ENCODE measurements at regions not wholly inside any gene's neighbourhood (a gene's known extent, or its start where the extent isn't known, plus 50 kb on each side); places are given as distances from the start of the nearest gene placed in this dataset.

DNA sequence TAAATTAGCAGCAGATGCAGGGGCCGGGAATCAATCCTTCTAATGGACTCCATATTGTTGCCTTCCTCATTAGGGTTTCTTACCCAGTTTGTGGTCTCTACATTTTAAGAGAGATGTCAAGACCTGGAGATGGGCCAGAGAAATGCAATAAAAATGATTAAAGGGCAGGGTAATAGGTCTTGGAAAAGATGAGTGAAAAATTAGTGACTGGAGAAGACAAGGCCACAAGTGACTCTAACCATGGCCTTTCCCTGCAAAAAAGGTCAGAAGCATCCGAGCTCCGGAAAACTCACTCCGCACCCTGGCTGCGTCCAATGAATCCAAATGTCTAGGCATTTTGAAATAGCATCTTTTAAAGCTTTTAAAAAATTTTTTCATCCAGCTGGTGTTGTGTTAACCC is 152.8 kb downstream of the ARRDC4 start:
- no peaks in the 10 kb centered on the region for H3K27me3 ChIP-seq (ENCODE audit: control insufficient read depth, insufficient read depth, low read length)
- no peak for DNase-seq
- no peaks in the 10 kb centered on the region for H3K36me3 ChIP-seq (replicated peaks; ENCODE audit: control insufficient read depth, insufficient read depth, low read length)
- no peak overlapping the region for H3K4me3 ChIP-seq (ENCODE audit: insufficient read depth, low read depth, low read length)

DNA sequence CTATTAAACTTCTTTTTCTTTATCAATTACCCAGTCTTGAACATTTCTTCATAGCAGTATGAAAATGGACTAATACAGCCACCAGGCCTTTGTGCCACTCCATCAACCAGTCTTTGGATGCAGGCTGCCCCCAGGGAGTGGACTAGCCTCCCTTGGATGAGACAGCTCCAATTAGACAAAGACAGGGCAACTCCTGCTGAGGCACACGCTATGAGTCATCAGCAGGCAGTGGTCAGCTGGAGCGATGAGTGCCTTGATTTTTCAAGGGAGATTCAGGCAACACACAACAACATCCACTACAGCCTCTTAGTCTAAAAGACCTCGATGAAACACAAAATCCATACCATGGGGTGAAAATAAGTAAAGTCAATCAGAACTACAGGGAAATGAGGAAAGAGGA is 160.1 kb downstream of the ARRDC4 start:
- no peak for DNase-seq
- Histone ChIP-seq H3K4me3 (ENCODE audit: insufficient read depth, low read depth, low read length) (no peak overlapping the region), H3K36me3 (replicated peaks; ENCODE audit: control insufficient read depth, insufficient read depth, low read length) (no peaks in the 10 kb centered on the region), H3K27me3 (ENCODE audit: control insufficient read depth, insufficient read depth, low read length) (no peaks in the 10 kb centered on the region)

DNA sequence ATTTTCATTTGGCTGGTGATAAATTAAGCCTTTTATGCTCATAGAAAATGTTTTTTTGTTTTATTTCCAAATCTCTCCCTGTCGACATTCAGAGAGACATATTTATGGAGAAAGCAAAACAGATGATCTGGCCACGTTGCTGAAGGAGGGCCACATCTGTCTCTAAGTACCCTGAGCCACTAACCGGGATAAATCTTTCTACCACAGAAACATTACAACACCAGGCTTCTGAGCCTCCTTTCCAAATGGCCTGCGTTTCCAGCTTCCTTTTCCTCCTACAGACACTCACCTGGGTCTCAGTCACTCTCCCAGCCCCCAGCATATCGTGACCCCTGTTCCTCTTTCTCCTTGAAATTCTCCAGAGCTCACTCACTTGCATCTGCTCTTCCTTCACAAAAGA is 161.0 kb downstream of the ARRDC4 start:
- Histone ChIP-seq H3K36me3 (replicated peaks; ENCODE audit: control insufficient read depth, insufficient read depth, low read length) (no peaks in the 10 kb centered on the region), H3K27me3 (ENCODE audit: control insufficient read depth, insufficient read depth, low read length) (no peaks in the 10 kb centered on the region), H3K4me3 (ENCODE audit: insufficient read depth, low read depth, low read length) (no peak overlapping the region)
- no peak for DNase-seq

DNA sequence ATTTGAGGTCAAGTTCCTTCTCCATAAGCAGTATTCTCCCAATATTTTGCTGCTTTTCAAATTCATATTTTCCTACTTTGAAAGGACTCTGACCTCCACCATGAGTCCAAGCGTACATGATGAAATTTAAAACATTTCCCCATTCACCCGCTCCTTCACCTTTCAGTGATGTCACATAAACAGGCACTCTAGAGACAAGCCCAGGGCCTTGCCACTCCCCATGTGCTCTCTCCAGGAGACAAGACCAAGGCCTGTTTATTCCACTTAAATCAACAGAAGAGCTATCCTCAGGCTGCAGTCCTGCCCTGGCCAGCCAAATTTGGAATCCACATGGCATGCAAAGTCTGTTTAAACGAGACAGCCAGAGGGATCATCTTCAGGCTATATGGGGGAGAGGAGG is 161.5 kb downstream of the ARRDC4 start:
- H3K4me3 ChIP-seq (ENCODE audit: insufficient read depth, low read depth, low read length): no peak overlapping the region
- H3K36me3 ChIP-seq (replicated peaks; ENCODE audit: control insufficient read depth, insufficient read depth, low read length): no peaks in the 10 kb centered on the region
- H3K27me3 ChIP-seq (ENCODE audit: control insufficient read depth, insufficient read depth, low read length): no peaks in the 10 kb centered on the region
- no peak for DNase-seq

DNA sequence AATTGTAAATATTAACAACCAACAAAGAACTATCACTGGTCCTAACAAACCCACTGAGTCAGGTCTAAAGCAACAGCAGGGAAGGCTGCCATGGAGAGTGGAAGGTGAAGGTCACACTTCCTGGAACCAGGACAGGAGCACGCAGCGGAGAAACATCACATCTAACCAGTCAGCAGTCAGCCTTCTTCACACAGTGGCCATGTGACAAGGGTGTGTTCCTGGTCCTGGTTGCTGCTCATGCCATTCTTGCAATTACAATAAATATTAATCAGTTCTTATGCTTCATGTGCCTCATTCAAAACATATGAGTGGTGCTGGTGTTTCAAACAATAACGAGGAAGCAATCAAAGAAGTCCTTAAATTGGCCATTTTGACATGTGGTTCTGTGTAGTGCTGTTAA is 162.8 kb downstream of the ARRDC4 start:
- H3K4me3 ChIP-seq (ENCODE audit: insufficient read depth, low read depth, low read length): no peak overlapping the region

DNA sequence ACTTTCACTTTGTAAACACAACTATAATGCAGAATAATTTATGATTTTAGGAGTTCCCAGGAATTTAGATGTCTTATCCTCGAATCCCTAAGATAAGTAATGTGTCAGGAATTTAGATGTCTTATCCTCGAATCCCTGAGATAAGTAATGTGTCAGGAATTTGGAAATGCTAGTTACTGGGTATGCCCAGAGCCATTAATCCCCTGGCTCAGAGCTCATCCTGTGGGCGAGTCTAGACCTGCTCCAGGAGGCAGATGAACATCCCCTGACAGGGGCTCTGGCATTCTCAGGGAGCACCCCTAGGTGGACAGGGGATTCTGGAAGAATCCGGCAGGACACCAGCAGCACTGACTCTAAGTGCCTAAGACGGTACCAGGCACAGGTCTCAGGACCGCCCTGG is 163.3 kb downstream of the ARRDC4 start:
- H3K4me3 ChIP-seq (ENCODE audit: insufficient read depth, low read depth, low read length): no peak overlapping the region
- no peak for DNase-seq
- no peaks in the 10 kb centered on the region for H3K36me3 ChIP-seq (replicated peaks; ENCODE audit: control insufficient read depth, insufficient read depth, low read length)
- H3K27me3 ChIP-seq (ENCODE audit: control insufficient read depth, insufficient read depth, low read length): no peaks in the 10 kb centered on the region

More for the DNA sequence above, 162.8 kb downstream of the ARRDC4 start:
- no peak for DNase-seq
- no peaks in the 10 kb centered on the region for H3K36me3 ChIP-seq (replicated peaks; ENCODE audit: control insufficient read depth, insufficient read depth, low read length)
- no peaks in the 10 kb centered on the region for H3K27me3 ChIP-seq (ENCODE audit: control insufficient read depth, insufficient read depth, low read length)

DNA sequence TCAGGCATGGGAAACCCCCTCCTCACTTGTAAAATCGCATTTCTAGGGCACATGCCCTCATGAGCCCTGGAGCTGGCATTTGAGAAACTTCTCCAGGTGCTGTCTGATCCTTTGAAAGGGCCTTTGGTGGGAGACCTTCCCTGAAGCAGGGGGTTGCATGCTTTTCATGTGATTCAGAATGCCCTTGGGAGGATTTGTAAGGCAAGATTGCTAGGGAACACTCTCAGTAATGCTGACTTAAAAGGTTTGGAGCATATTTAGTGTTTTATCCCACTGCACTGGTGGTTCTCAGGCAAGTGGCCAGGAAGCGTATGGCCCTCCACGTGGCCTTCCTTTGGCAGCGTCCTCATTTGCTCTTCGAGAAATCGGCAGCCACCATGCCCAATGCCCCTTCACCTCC is 164.1 kb downstream of the ARRDC4 start:
- H3K36me3 ChIP-seq (replicated peaks; ENCODE audit: control insufficient read depth, insufficient read depth, low read length): no peaks in the 10 kb centered on the region
- no peak for DNase-seq
- no peaks in the 10 kb centered on the region for H3K27me3 ChIP-seq (ENCODE audit: control insufficient read depth, insufficient read depth, low read length)
- H3K4me3 ChIP-seq (ENCODE audit: insufficient read depth, low read depth, low read length): no peak overlapping the region

DNA sequence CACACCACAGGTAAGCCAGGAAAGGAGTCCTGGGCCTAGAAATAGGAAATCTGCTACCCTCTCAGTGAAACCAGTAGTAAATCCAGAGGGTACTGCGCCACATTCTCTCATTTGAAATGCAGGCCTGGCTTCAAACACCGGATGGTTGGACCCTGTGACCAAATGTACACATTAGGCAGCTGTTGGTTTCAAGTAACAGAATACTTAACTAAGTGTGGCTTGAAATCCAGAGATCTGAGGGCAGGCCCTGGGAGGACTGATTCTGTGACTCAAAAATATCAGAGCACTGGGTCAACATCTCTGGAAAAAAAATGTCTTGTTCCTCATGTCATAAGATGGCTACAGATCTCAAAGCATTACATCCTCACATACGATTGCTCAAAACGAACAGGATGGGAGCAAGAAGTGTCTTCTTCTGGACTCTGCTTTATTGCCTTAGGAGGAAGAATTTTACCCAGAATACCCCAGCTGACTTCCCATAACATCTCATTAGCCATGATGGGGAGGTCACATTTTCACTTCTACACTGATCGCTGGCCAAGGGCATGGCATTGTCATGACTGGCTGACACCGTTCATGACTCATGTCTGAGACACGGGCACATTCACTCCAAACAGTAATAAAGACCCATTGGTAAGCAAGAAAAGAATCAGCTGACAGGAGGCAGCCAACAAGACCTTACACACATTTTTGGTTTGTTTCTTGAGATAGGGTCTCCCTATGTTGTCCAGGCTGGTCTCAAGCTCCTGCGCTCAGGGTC is 166.0 kb downstream of the ARRDC4 start:
- Histone ChIP-seq H3K4me3 (ENCODE audit: insufficient read depth, low read depth, low read length) (no peak overlapping the region), H3K36me3 (replicated peaks; ENCODE audit: control insufficient read depth, insufficient read depth, low read length) (no peaks in the 10 kb centered on the region), H3K27me3 (ENCODE audit: control insufficient read depth, insufficient read depth, low read length) (no peaks in the 10 kb centered on the region)
- no peak for DNase-seq

DNA sequence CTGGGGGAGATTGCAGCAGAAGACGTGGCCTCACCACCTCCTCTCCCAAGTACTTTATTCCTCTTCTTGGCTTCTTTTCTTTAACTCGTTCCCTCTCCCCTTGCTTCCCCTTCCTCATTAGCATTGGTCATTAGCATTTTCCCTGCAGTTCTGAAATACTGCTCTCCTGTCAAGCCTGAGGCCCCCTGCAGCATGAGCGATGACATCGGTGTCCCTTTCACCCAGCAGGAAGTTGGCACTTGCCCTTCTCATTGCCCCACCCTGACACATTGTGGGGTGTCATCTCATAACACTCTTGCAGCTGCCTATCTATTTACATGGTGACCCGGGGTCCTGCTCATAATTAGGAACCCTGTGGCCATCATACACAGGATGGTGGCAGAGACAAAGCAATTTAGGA is 167.1 kb downstream of the ARRDC4 start:
- Histone ChIP-seq H3K4me3 (ENCODE audit: insufficient read depth, low read depth, low read length) (no peak overlapping the region), H3K27me3 (ENCODE audit: control insufficient read depth, insufficient read depth, low read length) (no peaks in the 10 kb centered on the region), H3K36me3 (replicated peaks; ENCODE audit: control insufficient read depth, insufficient read depth, low read length) (no peaks in the 10 kb centered on the region)
- no peak for DNase-seq

DNA sequence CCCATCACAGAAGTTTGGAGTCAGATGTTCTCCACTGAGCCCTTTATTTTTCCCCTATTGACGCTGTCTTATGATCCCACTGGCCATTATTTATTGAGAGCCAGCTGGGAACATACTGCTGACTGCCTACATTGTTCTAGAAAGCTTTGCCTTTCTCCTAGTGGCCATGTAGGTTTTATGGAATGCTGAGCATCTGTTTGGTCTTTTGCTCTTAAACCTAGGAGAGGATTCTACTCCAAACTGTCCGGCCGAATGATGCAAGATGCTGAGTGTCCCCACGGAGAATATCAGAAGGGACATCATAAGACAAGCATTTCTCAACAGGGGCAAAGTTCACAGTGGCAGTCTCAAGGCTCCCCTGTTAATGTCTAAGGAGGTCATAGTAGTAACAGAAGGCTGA is 171.4 kb downstream of the ARRDC4 start:
- Histone ChIP-seq H3K4me3 (ENCODE audit: insufficient read depth, low read depth, low read length) (no peak overlapping the region), H3K27me3 (ENCODE audit: control insufficient read depth, insufficient read depth, low read length) (no peaks in the 10 kb centered on the region), H3K36me3 (replicated peaks; ENCODE audit: control insufficient read depth, insufficient read depth, low read length) (no peaks in the 10 kb centered on the region)
- no peak for DNase-seq

DNA sequence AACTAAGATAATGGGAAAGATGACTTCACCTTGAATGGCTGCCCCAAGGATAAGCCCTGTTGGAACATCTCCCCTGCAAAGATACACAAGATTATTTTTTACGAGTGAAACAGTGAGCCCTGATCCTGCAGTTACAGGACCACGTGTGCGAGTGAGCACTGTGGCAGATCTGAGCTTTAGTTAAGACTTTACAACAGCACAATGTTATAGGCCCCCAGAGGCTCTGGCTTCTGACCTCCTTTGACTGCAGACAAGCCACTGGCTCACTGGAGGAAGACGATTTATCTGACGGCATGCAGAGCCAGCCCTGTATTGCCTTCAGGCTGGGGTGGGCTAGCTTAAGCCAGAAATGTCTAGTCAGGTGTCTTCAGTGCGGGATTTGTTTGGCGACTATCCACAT is 174.4 kb downstream of the ARRDC4 start:
- H3K27me3 ChIP-seq (ENCODE audit: control insufficient read depth, insufficient read depth, low read length): no peaks in the 10 kb centered on the region
- H3K4me3 ChIP-seq (ENCODE audit: insufficient read depth, low read depth, low read length): no peak overlapping the region
- no peaks in the 10 kb centered on the region for H3K36me3 ChIP-seq (replicated peaks; ENCODE audit: control insufficient read depth, insufficient read depth, low read length)
- DNase-seq: no peak

DNA sequence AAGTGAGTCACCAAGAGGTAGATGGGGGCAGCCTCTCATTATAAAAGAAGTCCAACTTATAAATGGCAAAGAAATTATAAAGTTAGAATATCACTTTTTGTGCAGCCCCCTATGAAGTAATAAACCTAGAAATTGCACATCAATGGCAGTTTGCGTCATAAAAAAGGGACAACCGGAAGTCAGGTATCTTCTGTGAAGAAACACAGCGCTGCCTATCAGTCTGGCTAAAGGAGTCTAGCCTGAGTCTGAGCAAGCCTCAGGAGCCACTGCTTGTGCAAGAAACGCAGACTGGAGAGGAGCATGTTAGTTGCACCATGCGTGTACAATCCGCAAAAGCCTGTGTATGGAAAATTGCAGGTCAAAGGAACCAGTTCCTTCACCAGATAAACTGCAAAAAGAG is 178.4 kb downstream of the ARRDC4 start:
- DNase-seq: no peak
- Histone ChIP-seq H3K27me3 (ENCODE audit: control insufficient read depth, insufficient read depth, low read length) (no peaks in the 10 kb centered on the region), H3K36me3 (replicated peaks; ENCODE audit: control insufficient read depth, insufficient read depth, low read length) (no peaks in the 10 kb centered on the region), H3K4me3 (ENCODE audit: insufficient read depth, low read depth, low read length) (no peak overlapping the region)

DNA sequence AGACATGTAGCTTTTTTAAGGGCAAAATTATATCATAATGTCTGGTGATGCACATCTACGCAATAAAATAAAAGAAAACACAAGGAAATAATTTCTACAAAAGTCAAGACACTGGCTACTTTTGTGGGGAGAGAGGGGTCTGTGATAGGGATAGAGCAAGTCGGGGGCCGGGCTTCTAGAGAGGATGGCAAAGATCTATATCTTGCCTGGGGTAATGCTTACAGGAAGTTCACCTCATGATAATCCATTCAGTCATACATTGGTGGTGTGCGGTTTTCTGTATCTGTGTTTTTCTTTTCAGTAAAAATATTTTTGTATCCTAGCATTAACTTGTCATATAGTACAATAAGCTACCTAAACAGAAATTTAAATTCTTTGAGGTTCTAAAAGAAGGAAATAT is 178.8 kb downstream of the ARRDC4 start:
- no peaks in the 10 kb centered on the region for H3K27me3 ChIP-seq (ENCODE audit: control insufficient read depth, insufficient read depth, low read length)
- no peak overlapping the region for H3K4me3 ChIP-seq (ENCODE audit: insufficient read depth, low read depth, low read length)
- no peaks in the 10 kb centered on the region for H3K36me3 ChIP-seq (replicated peaks; ENCODE audit: control insufficient read depth, insufficient read depth, low read length)
- no peak for DNase-seq

DNA sequence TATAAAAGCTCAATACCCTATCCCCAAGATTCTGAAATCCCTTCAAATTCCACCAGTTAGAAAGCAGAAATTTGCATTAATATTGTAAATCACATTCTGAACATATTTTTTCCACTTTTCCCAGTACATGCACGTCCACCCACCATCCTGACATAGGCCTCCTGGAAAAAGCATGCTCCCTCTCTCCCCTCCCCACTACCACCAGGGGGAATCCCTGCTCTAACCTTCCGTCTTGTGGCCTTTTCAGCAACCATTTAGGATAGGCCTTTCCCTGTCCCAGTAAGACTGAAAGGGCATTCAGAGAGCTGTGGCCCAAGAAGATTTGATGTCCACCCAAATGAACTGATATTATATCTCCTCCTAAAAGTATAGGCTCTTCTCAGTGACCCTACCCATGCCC is 182.1 kb downstream of the ARRDC4 start:
- Histone ChIP-seq H3K36me3 (replicated peaks; ENCODE audit: control insufficient read depth, insufficient read depth, low read length) (no peaks in the 10 kb centered on the region), H3K4me3 (ENCODE audit: insufficient read depth, low read depth, low read length) (no peak overlapping the region), H3K27me3 (ENCODE audit: control insufficient read depth, insufficient read depth, low read length) (no peaks in the 10 kb centered on the region)
- DNase-seq: peak; percentile 19

DNA sequence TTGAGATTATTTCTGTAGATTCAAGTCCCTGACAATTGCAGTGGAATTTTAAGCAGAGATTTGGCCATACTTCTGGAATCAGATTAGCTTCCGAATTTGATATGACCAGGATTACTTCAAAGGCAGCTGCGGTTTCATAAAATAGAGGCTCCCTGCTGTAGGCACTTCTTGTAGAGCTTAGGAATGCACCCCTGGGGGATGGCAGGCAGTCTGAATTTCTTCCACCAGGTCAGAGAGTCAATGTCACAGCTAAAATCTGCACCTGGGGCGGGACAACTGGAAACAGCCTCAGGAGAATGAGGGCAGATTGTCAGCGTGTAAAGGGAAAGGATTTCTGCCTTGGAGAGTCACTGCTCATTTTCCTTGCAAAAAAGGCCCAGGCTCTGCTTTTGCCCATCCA is 182.6 kb downstream of the ARRDC4 start:
- no peak for DNase-seq
- H3K36me3 ChIP-seq (replicated peaks; ENCODE audit: control insufficient read depth, insufficient read depth, low read length): no peaks in the 10 kb centered on the region
- no peak overlapping the region for H3K4me3 ChIP-seq (ENCODE audit: insufficient read depth, low read depth, low read length)
- no peaks in the 10 kb centered on the region for H3K27me3 ChIP-seq (ENCODE audit: control insufficient read depth, insufficient read depth, low read length)

DNA sequence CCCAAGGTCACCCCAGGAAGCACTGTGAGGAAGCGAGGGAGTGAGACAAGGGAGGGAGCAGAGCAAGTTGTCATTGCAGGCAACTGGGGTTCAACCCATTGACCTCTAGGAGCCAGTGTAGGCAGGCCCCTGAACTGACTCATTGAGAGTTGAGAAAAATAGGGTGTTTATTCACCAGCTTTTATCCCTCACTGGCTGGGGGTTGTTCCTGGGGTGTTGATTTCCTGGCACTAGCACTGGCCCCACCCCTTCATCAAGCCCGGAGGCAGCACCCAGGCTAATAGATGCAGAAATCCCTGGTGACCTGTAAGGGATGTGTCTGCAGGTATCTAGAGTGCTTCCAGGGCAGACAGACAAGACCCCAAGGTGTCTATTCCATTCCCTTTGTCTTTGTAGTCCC is 183.9 kb downstream of the ARRDC4 start:
- H3K27me3 ChIP-seq (ENCODE audit: control insufficient read depth, insufficient read depth, low read length): no peaks in the 10 kb centered on the region
- no peaks in the 10 kb centered on the region for H3K36me3 ChIP-seq (replicated peaks; ENCODE audit: control insufficient read depth, insufficient read depth, low read length)
- no peak overlapping the region for H3K4me3 ChIP-seq (ENCODE audit: insufficient read depth, low read depth, low read length)
- no peak for DNase-seq
